SIG-M5 (cell line): ENCODE measurements at regions not wholly inside any gene's neighbourhood (a gene's known extent, or its start where the extent isn't known, plus 50 kb on each side); places are given as distances from the start of the nearest gene placed in this dataset.
"Not testable (repeated sequence)": the region's sequence is repeated elsewhere in the genome, so short reads cannot be mapped to it uniquely, and the experiment has no call there.

Source experiments
- DNase-seq: peaks from one replicate; lab custom pipeline; 2025; lab: John Stamatoyannopoulos, UW

DNA sequence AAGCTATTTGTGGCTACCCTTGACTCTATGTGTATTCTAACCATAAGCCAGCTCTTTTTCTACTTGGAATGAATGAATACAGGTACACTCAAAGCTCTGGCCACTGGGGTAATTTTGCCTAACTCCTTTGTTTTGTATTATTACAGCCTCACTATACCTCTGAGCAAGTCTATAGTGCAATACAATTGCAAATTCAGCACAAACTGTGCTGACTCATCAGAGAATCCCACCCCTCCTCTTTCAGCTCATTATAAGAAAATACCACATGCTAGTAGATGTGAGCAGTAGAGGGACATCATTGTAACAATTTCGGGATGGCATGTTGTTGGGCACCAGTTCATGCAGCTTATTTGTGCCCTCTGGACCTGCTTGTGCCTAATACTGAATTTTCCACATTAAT is 1382.2 kb downstream of the SLITRK5 start:
- no peak for DNase-seq

DNA sequence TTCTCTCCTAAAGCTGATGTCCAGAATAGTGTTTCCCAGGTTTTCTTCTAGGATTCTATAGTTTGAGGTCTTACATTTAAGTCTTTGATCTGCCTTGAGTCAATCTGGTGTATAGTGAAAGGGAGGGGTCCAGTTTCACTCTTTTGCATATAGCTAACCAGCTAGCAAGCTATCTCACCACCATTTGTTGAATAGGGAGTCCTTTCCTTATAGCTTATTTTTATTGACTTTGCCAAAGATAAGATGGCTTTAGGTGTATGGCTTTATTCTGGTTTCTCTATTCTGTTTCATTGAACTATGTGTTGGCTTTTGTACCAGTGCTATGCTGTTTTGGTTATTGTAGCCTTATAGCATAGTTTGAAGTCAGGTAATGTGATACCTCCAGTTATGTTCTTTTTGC is 1386.1 kb downstream of the SLITRK5 start:
- DNase-seq = no peak

GRCh38 chr13:89057862-89058261 is 1386.7 kb downstream of the SLITRK5 start:
- DNase-seq = no peak

- no peak for DNase-seq
Observed at GRCh38 chr13:89061821-89062220, 1390.7 kb downstream of the SLITRK5 start.

DNA sequence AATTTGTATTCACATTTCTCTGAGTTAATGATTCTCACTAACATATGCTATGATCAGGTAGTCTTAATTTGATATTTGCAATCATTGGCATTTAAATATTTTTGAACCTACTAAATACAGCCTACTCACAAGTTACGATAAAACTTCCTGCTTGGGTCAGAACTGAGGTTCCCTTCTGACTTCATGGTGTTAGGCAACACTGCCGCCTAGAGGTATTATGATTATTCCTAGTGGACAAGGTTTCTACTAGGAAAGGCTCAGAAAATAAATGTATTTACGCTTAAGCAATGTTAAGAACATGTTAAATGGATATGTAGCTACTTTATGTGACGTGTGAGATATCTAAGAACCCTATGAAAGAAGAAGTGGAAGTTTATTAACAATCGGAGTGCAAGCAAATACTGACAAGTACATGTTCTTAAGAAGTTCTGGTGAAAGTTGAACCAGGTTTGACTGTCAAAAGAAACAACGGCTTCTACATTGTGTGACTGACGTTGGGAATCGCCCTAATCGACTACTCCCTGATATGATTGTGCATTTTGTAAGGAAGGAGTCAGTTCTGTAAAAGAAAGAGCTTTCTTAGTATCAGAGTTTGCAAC is 1395.8 kb downstream of the SLITRK5 start:
- peak; percentile 11 for DNase-seq

DNA sequence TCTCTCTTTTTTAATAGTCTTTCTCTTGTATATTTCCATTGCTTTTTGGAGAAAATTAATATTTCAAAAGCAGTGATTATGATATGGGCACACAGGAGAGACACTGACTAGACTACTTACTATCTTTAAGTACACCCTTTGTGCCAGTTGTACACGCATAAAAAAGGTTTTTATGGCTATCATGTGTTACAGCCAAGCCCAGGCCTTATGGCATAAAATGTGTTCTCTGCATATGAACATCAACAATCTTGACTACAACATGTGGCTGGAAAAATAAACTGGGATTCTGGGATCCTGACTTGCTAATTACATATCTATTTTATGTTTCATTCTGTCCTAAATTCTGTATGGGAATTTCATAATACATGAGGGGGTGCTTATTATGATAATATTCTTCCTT is 1401.8 kb downstream of the SLITRK5 start:
- DNase-seq = no peak

DNA sequence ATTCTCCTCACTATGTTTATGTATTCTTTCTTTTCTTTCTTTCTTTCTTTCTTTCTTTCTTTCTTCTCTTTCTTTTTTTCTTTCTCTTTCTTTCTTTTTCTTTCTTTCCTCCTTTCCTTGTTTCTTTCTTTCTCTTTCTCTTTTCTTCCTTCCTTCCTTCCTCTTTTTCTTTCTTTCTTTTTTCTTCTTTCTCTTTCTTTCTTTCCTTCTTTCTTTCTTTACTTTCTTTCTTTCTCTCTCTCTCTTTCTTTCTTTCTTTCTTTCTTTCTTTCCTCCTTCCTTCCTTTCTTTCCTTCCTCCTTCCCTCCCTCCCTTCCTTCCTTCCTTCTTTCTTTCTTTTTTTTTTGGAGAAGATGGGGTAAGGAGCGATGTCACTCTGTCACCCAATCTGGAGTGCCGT is 1405.5 kb downstream of the SLITRK5 start:
- DNase-seq = no peak

DNA sequence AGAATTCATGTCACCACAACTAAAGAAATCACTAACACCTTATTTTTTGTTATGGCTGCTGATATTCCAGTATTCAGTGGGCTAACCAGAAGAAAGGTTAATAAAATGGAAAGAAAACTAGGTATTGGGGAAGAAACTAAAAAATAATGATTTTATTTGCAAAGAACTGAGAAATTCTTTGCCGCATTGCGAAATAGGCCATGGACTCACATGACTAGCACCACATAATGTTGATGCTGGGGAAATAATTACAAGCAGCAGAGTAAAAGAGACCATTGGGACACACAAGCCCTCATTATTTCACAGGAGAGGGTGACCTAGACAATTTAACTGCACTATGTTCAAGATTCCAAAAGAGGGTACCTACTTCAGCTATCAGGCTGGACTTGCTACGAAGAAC is 1411.5 kb downstream of the SLITRK5 start:
- no peak for DNase-seq

- not testable (repeated sequence) for DNase-seq
Observed at GRCh38 chr13:89088107-89088506, 1416.9 kb downstream of the SLITRK5 start.

DNA sequence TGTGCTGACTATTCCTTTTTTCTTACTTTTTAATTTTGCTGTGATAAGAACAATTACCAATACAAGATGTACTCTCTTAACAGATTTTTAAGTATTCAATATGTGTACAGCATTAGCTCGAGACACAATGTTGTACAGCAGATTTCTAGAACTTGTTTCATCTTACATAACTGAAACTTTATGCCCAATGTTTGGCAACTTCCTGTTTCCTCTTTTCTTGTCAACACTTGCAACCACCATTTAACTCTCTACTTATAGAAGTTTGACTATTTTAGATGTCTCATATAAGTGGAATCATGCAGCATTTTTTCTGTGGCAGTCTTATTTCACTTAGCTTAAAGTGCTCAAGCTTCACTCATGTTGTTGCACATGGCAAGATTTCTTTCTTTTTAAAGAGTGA is 1426.8 kb downstream of the SLITRK5 start:
- no peak for DNase-seq

GRCh38 chr13:89113744-89114143 is 1442.6 kb downstream of the SLITRK5 start:
- DNase-seq = no peak

- no peak for DNase-seq
Observed at GRCh38 chr13:89115307-89115706, 1444.1 kb downstream of the SLITRK5 start.

GRCh38 chr13:89136678-89137077 is 1465.5 kb downstream of the SLITRK5 start:
- DNase-seq = no peak

DNA sequence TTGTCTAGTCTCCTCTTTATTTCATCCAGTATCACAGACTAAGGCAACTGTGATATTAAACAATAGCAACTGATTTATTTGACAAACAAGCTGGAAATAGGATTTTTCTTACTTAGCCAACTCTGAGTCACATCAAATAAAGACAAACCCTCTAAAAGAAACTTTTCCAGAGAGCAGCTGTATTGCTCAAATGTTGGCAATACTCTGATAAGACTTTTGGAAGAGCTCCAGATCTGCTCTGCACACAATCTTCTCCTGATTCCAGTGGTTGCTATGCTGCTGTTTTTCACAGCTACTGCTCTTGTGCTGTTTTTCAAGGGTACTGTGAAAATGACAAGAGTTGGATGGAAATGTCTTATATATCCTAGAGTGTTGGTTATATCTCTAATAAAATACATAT is 1479.2 kb downstream of the SLITRK5 start:
- no peak for DNase-seq

- DNase-seq = no peak
Observed at GRCh38 chr13:89153941-89154340, 1482.8 kb downstream of the SLITRK5 start.

DNA sequence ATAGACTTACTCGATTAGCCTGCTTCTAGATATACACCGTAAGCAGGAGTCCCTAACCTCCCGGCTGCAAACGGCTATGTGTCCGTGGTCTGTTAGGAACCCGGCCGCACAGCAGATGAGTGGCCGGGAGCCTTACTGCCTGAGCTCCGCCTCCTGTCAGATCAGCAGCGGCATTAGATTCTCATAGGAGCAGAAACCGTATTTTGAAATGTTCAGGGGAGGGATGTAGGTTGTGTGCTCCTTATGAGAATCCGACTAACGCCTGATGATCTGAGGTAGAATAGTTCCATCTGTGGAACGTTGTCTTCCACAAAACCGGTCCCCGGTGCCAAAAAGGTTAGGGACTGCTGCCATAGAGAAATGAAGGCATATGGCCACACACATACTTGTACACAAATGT is 1491.9 kb downstream of the SLITRK5 start:
- no peak for DNase-seq

GRCh38 chr13:89165685-89166084 is 1494.5 kb downstream of the SLITRK5 start:
- DNase-seq = no peak

DNA sequence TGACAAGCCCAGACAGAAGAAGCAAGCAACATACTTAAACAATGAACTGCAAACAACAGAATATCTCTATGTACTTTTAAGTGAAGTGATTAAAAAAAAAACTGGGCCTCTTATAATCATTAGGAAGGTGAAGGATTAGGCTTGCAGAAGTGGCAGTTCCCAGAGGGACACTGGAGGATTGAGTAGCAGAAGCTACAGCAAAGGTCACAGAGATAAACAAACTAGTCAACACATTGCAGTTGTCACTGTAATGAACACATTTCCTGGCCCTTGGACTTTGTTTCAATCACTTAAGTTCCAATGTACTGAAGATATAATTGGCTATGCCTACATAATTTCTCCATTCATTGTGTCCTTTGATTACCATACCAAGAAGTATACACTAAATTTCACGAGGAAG is 1498.8 kb downstream of the SLITRK5 start:
- no peak for DNase-seq

GRCh38 chr13:89181041-89181440 is 1509.9 kb downstream of the SLITRK5 start:
- no peak for DNase-seq

GRCh38 chr13:89199138-89199537 is 1528.0 kb downstream of the SLITRK5 start:
- no peak for DNase-seq

- DNase-seq = no peak
Observed at GRCh38 chr13:89204435-89204834, 1533.3 kb downstream of the SLITRK5 start.

GRCh38 chr13:89205856-89206520 is 1534.8 kb downstream of the SLITRK5 start:
- peak; percentile 14 for DNase-seq

GRCh38 chr13:89212186-89212585 is 1541.0 kb downstream of the SLITRK5 start:
- no peak for DNase-seq

DNA sequence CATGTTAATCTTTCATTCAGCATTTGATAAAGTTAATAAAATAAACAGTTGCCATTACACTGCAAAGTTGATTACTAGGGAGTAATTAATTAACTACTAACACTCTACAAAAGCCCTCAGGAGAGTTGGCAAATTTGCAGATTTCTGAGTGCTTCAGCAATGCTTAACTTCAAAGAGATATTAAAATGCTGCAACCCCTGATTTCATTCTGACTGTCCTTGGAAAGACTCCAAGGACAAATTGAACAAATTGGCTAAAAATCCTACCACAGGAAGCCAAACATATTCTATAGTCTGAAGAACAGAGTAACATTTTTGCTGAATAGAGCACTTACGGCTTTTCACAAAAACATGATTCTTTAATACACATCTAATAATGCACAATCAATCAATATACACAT is 1543.0 kb downstream of the SLITRK5 start:
- DNase-seq = no peak
